ENCODE measurements at regions not wholly inside any gene's neighbourhood (a gene's known extent, or its start where the extent isn't known, plus 50 kb on each side); places are given as distances from the start of the nearest gene placed in this dataset.

DNA sequence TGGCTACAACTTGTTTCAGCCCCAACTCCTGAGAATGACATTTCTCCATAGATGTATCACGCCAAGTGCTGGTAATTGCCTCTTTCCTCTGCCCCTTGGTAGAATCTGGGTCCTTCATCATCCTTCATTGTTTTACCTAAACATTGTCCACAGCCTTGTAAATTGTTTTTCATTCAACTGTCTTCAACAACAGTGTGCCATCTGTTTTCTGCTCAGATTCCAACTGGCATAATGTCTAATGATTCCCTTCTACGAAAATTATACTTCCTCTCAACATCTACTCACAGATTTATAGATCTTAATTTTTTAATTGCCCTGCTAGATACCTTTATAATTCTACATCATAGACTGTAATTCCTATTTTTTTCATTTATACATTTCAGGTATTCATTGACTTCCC is 226.9 kb downstream of the TPRG1 start:
- H3K27ac ChIP-seq (ENCODE audit: low read depth in 1 of 2, low read length in 2 of 2): no peak overlapping the region
- H3K9ac ChIP-seq (ENCODE audit: low read depth in 1 of 2, low read length in 2 of 2): no peak overlapping the region
- no peak for DNase-seq (ENCODE audit: low spot score)
- no peaks in the 10 kb centered on the region for H3K36me3 ChIP-seq (ENCODE audit: control insufficient read depth in 4 of 4, insufficient read depth in 3 of 4, low read depth in 1 of 4, low read length in 3 of 4)
- no peak overlapping the region for H3K4me3 ChIP-seq (ENCODE audit: low read depth in 1 of 3, low read length in 3 of 3)
- WGBS: 96% methylated on average over 2 of the region's 2 CpGs
- TF ChIP-seq FOXA1 (IDR thresholded peaks at IDR 0.05) (no peak), JUND (IDR thresholded peaks at IDR 0.05) (no peak), RAD21 (IDR thresholded peaks at IDR 0.05) (no peak), YY1 (IDR thresholded peaks at IDR 0.05) (no peak), RXRA (IDR thresholded peaks at IDR 0.05) (no peak)
- TF ChIP-seq, protein P1, sequence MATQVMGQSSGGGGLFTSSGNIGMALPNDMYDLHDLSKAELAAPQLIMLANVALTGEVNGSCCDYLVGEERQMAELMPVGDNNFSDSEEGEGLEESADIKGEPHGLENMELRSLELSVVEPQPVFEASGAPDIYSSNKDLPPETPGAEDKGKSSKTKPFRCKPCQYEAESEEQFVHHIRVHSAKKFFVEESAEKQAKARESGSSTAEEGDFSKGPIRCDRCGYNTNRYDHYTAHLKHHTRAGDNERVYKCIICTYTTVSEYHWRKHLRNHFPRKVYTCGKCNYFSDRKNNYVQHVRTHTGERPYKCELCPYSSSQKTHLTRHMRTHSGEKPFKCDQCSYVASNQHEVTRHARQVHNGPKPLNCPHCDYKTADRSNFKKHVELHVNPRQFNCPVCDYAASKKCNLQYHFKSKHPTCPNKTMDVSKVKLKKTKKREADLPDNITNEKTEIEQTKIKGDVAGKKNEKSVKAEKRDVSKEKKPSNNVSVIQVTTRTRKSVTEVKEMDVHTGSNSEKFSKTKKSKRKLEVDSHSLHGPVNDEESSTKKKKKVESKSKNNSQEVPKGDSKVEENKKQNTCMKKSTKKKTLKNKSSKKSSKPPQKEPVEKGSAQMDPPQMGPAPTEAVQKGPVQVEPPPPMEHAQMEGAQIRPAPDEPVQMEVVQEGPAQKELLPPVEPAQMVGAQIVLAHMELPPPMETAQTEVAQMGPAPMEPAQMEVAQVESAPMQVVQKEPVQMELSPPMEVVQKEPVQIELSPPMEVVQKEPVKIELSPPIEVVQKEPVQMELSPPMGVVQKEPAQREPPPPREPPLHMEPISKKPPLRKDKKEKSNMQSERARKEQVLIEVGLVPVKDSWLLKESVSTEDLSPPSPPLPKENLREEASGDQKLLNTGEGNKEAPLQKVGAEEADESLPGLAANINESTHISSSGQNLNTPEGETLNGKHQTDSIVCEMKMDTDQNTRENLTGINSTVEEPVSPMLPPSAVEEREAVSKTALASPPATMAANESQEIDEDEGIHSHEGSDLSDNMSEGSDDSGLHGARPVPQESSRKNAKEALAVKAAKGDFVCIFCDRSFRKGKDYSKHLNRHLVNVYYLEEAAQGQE (IDR thresholded peaks at IDR 0.05): no peak
- TF ChIP-seq, protein P2, sequence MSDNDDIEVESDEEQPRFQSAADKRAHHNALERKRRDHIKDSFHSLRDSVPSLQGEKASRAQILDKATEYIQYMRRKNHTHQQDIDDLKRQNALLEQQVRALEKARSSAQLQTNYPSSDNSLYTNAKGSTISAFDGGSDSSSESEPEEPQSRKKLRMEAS (IDR thresholded peaks at IDR 0.05): no peak
- no peaks in the 10 kb centered on the region for H3K27me3 ChIP-seq (ENCODE audit: control insufficient read depth in 4 of 4, insufficient read depth in 4 of 4, low read length in 3 of 4)
- no peaks in the 10 kb centered on the region for H3K4me1 ChIP-seq (ENCODE audit: control insufficient read depth in 4 of 4, insufficient read depth in 4 of 4, low read length in 3 of 4)
- H3K9me3 ChIP-seq (ENCODE audit: control insufficient read depth in 4 of 4, low read length in 3 of 4): no peaks in the 10 kb centered on the region

DNA sequence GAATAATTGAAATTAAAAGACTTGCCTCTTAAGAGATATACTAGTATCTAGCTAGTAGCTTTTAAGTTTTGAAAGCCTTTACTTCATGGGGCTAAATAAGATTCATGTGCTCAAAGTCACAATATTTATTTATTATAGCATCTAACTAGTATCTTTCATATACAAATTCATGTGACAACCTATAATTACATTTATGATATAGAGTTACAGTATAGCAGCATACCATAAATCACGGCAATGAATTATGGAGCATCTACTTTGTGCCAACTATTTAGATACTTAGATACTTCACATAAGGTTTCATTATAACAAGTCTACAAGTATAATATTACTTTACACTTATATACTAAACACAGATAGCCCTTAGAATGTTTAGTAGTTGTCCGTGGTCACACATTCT is 229.4 kb downstream of the TPRG1 start:
- TF ChIP-seq HNF4A (conservative IDR thresholded peaks at IDR 0.05) (no peak), EGR1 (IDR thresholded peaks at IDR 0.05; ENCODE audit: low read depth in 2 of 2) (no peak), GABPA (IDR thresholded peaks at IDR 0.05 in 1 of 2, conservative IDR thresholded peaks at IDR 0.05 in 1 of 2) (no peak), RXRA (IDR thresholded peaks at IDR 0.05) (no peak), FOXA2 (IDR thresholded peaks at IDR 0.05) (no peak), FOXA1 (IDR thresholded peaks at IDR 0.05) (no peak), NR2F2 (IDR thresholded peaks at IDR 0.05) (no peak), JUND (IDR thresholded peaks at IDR 0.05) (no peak), TAF1 (conservative IDR thresholded peaks at IDR 0.05) (no peak), RAD21 (IDR thresholded peaks at IDR 0.05) (no peak), SP1 (IDR thresholded peaks at IDR 0.05) (no peak), YY1 (IDR thresholded peaks at IDR 0.05) (no peak)
- TF ChIP-seq, protein P3, sequence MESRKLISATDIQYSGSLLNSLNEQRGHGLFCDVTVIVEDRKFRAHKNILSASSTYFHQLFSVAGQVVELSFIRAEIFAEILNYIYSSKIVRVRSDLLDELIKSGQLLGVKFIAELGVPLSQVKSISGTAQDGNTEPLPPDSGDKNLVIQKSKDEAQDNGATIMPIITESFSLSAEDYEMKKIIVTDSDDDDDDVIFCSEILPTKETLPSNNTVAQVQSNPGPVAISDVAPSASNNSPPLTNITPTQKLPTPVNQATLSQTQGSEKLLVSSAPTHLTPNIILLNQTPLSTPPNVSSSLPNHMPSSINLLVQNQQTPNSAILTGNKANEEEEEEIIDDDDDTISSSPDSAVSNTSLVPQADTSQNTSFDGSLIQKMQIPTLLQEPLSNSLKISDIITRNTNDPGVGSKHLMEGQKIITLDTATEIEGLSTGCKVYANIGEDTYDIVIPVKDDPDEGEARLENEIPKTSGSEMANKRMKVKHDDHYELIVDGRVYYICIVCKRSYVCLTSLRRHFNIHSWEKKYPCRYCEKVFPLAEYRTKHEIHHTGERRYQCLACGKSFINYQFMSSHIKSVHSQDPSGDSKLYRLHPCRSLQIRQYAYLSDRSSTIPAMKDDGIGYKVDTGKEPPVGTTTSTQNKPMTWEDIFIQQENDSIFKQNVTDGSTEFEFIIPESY (IDR thresholded peaks at IDR 0.05): no peak
- TF ChIP-seq, protein P2 (IDR thresholded peaks at IDR 0.05): no peak
- TF ChIP-seq, protein P1 (IDR thresholded peaks at IDR 0.05): no peak
- no peaks in the 10 kb centered on the region for H3K4me1 ChIP-seq (ENCODE audit: control insufficient read depth in 4 of 4, insufficient read depth in 4 of 4, low read length in 3 of 4)
- H3K27me3 ChIP-seq (ENCODE audit: control insufficient read depth in 4 of 4, insufficient read depth in 4 of 4, low read length in 3 of 4): no peaks in the 10 kb centered on the region
- no peak for DNase-seq (ENCODE audit: low spot score)
- H3K36me3 ChIP-seq (ENCODE audit: control insufficient read depth in 4 of 4, insufficient read depth in 3 of 4, low read depth in 1 of 4, low read length in 3 of 4): no peaks in the 10 kb centered on the region
- H3K4me3 ChIP-seq (ENCODE audit: low read depth in 1 of 3, low read length in 3 of 3): no peak overlapping the region
- H3K9me3 ChIP-seq (ENCODE audit: control insufficient read depth in 4 of 4, low read length in 3 of 4): no peaks in the 10 kb centered on the region
- no peak overlapping the region for H3K9ac ChIP-seq (ENCODE audit: low read depth in 1 of 2, low read length in 2 of 2)
- WGBS: 94% methylated on average over 2 of the region's 2 CpGs
- H3K27ac ChIP-seq (ENCODE audit: low read depth in 1 of 2, low read length in 2 of 2): no peak overlapping the region

All from liver (tissue), 7 donors.